Heart right ventricle (tissue), 16 donors: ENCODE measurements at regions not wholly inside any gene's neighbourhood (a gene's known extent, or its start where the extent isn't known, plus 50 kb on each side); places are given as distances from the start of the nearest gene placed in this dataset.

Experiments used
- ATAC-seq, 8 donors: fragments of 200-7000 bp; cut with Tn5 transposase; one replicate each; pipeline ENCODE4 v1.9.1; 2020; ENCODE audit warnings: mild to moderate bottlenecking in 8 of 8, moderate library complexity in 8 of 8, moderate number of reproducible peaks in 1 of 8
- DNase-seq, 2 donors: peaks; one replicate each; pipeline ENCODE4 v3.0.0-alpha.2; 2020
- H3K27ac ChIP-seq, 10 donors: fragments of 200-600 bp; sonication (generic) in 2 of 10; one replicate each; pipeline versions ENCODE4 v1.5.0 to v1.8.0; 2020 to 2022; ENCODE audit warnings: mild to moderate bottlenecking in 3 of 10
- H3K27me3 ChIP-seq, 7 donors: fragments of 200-600 bp; one replicate each; pipeline ENCODE4 v1.8.0; 2021 to 2022; ENCODE audit warnings: mild to moderate bottlenecking in 2 of 7
- H3K36me3 ChIP-seq, 9 donors: fragments of 200-600 bp; sonication (generic) in 1 of 9; one replicate each; pipeline versions ENCODE4 v1.5.0 to v1.8.0; 2020 to 2022; ENCODE audit warnings: mild to moderate bottlenecking in 2 of 9
- H3K4me1 ChIP-seq, 9 donors: fragments of 200-600 bp; sonication (generic) in 1 of 9; one replicate each; pipeline versions ENCODE4 v1.5.0 to v1.8.0; 2020 to 2022; ENCODE audit warnings: mild to moderate bottlenecking in 4 of 9
- H3K4me3 ChIP-seq, 10 donors: fragments of 200-600 bp; sonication (generic) in 2 of 10; one replicate each; pipeline versions ENCODE4 v1.5.0 to v1.8.0; 2020 to 2022; ENCODE audit warnings: mild to moderate bottlenecking in 7 of 10, moderate library complexity in 2 of 10
- H3K9me3 ChIP-seq, 11 donors: fragments of 200-600 bp in 10 of 11; sonication (generic) in 2 of 11; one replicate each; pipeline versions ENCODE4 v1.5.0 to v1.8.0; 2013 to 2022; ENCODE audit warnings: mild to moderate bottlenecking in 2 of 11, control low read depth in 1 of 11, moderate library complexity in 1 of 11
- CTCF ChIP-seq, 9 donors: fragments of 200-600 bp; sonication (generic) in 2 of 9; IDR thresholded peaks; one replicate each; pipeline versions ENCODE4 v1.5.0 to v1.8.0; 2021 to 2022; ENCODE audit warnings: antibody characterized with exemption in 9 of 9, mild to moderate bottlenecking in 5 of 9, moderate library complexity in 1 of 9
- WGBS, 2 donors: extraction: QIAGEN DNeasy Blood & Tissue Kit; methylation state at CpG; one replicate each; pipeline ENCODE4 v1.1.7; 2013; ENCODE audit warnings: inconsistent platforms in 1 of 2; 5-methylcytosine and 5-hydroxymethylcytosine counted together
- intact Hi-C, 10 donors: fragments of 100-400 bp; cut with DNase I; formaldehyde crosslinking; loops; one replicate each; pipeline versions ENCODE4 v1.11.1 to v1.14.2; 2022
- donor health status: Arrhythmogenic right ventricular cardiomyopathy.
- donor health status: ischemic (EF 13 %, LVEDD 7.1; RV severe dilation, severe dysfunction).
- donor health status: healthy with polysubstance abuse.
- donor health status: DM: no; HTN: yes; CAD: no.
- donor health status: DM: no; HTN: no; CAD: no.
- donor health status: ischemic (EF 25% LVEDD 6.9; RV normal size, moderate dysfunction).
- donor health status: ischemic (EF 25% LVEDD 5.7; RV mildly dilated, moderate dysfunction).
- donor health status: healthy.
- donor health status: DM: yes; HTN: yes; CAD: no.
- donor health status: Ischemic cardiomyopathy.
- donor health status: ischemic (EF 35%, LVEDD 5.7; RV mildly dilated, moderate dysfunction).
- donor health status: nonischemic (EF 11% LVEDD 7.7; RV severe dilation, severe dysfunction).
- donor health status: DM: yes; HTN: yes; CAD: no.
- donor health status: PGD.
- donor health status: ischemic (EF 29% LVEDD 5.4; RV normal size, mild dysfunction).
- donor health status: nonischemic (EF 23%, LVEDD 6.1; RV moderate dilation, normal function).

GRCh38 chr5:65081071-65081470 lies 312.3 kb downstream of the CWC27 start:
- Histone ChIP-seq H3K4me1 (peaks cover 0 to 17% (median 4%) of the 10 kb centered on the region in 9 donors), H3K9me3 (no peaks in the 10 kb centered on the region), H3K4me3 (no peak overlapping the region), H3K27me3 (no peaks in the 10 kb centered on the region), H3K36me3 (no peaks in the 10 kb centered on the region), H3K27ac (no peak overlapping the region)
- TF ChIP-seq CTCF (IDR thresholded peaks at IDR 0.05) = no peak
- ATAC-seq (no peak), DNase-seq (no peak)
- intact Hi-C loops = no loop called here

GRCh38 chr5:65084795-65085515 lies 316.2 kb downstream of the CWC27 start:
- Histone ChIP-seq H3K4me3 (no peak overlapping the region), H3K27ac (no peak overlapping the region), H3K4me1 (peaks cover 0 to under 1% (median 0%) of the 10 kb centered on the region in 9 donors), H3K27me3 (no peaks in the 10 kb centered on the region), H3K36me3 (no peaks in the 10 kb centered on the region), H3K9me3 (no peaks in the 10 kb centered on the region)
- TF ChIP-seq CTCF (IDR thresholded peaks at IDR 0.05) = no peak
- no peak for ATAC-seq
- 96 to 99% methylated on average over 3 of the region's 3 CpGs for WGBS, 2 donors
- DNase-seq = no peak
- intact Hi-C loops = no loop called here

- Histone ChIP-seq H3K4me3 (no peak overlapping the region), H3K27ac (no peak overlapping the region), H3K36me3 (no peaks in the 10 kb centered on the region), H3K27me3 (no peaks in the 10 kb centered on the region), H3K4me1 (no peaks in the 10 kb centered on the region), H3K9me3 (no peaks in the 10 kb centered on the region)
- no peak for TF ChIP-seq CTCF (IDR thresholded peaks at IDR 0.05)
- DNase-seq (no peak), ATAC-seq (no peak)
- WGBS, 2 donors = 86 to 90% methylated on average over 1 of the region's 1 CpG
- intact Hi-C loops = no loop called here
These were observed 316.8 kb downstream of the CWC27 start for GRCh38 chr5:65085516-65085850.

GRCh38 chr5:65086234-65086890 lies 317.6 kb downstream of the CWC27 start:
- Histone ChIP-seq H3K4me3 (no peak overlapping the region), H3K9me3 (peaks cover 0 to 4% (median 0%) of the 10 kb centered on the region in 11 donors), H3K27me3 (no peaks in the 10 kb centered on the region), H3K27ac (no peak overlapping the region), H3K4me1 (no peaks in the 10 kb centered on the region), H3K36me3 (no peaks in the 10 kb centered on the region)
- DNase-seq = no peak
- 88 to 93% methylated on average over 3 of the region's 3 CpGs for WGBS, 2 donors
- no peak for TF ChIP-seq CTCF (IDR thresholded peaks at IDR 0.05)
- intact Hi-C loops = no loop called here
- no peak for ATAC-seq
